Muscle of arm (tissue), 1 donor: ENCODE measurements at regions not wholly inside any gene's neighbourhood (a gene's known extent, or its start where the extent isn't known, plus 50 kb on each side); places are given as distances from the start of the nearest gene placed in this dataset.

Experiments used
- DNase-seq: peaks from one replicate; pipeline ENCODE4 v3.0.0-alpha.2; 2013

DNA sequence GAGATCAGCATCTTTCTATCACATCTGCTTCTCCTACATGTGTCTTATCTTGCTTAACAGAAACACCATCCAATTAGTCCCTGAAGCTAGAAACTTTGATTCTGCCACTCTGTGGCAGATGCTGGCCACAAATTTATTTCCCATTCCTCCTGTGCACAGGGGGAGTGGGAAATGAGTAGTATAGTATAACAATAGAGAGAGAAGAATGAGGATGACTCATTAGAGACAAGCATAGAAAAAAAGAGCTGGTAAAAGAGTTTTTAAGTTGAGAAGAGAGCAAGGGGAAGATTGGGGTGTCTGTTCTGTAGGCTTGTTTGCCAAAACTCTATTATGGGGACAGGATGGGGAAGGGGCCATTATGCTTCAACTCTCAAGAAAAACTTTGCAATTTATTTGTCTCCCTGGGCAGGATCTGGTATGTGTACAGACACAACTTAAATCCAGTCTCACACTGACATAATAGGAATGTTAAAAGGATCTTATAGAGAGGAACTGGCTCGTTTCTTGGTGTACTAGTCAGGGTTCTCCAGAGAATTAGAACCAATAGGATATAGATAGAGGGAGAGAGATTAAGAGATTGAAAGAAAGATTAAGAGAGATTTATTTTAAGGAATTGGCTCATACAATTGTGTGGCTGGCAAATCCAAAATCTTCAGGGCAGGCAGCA, 142.6 kb upstream of the CPSF6 start:
- DNase-seq = no peak

DNA sequence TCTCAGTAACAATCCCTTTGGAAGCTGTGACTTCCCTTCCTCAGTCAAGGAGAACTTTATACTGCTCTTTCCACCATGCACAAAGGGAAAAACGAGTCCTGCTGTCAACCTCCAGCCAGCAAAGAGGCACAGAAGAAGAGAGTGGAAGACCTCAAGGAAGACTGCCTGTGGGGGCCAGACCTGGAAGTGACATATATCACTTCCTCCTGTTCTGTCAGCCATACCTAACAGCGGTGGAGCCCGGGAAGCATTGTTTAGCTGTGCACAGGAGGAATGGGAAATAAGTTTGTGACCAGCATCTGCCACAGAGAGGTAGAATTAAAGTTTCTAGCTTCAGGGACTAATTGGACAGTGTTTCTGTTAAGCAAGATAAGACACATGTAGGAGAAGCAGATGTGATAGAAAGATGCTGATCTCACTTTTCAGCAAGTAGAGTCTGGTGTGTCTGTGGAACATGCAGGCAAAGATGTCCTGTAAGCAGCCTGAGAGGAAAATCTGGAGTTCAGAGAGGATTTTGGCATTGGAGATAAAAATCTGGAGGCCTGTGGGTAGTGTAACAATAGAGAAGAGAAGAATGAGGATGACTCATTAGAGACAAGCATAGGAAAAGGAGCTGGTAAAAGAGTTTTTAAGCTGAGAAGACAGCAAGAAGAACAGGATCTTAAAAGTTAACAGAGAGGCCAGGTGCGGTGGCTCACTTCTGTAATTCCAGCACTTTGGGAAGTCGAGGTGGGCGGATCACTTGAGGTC, 141.6 kb upstream of the CPSF6 start:
- no peak for DNase-seq

DNA sequence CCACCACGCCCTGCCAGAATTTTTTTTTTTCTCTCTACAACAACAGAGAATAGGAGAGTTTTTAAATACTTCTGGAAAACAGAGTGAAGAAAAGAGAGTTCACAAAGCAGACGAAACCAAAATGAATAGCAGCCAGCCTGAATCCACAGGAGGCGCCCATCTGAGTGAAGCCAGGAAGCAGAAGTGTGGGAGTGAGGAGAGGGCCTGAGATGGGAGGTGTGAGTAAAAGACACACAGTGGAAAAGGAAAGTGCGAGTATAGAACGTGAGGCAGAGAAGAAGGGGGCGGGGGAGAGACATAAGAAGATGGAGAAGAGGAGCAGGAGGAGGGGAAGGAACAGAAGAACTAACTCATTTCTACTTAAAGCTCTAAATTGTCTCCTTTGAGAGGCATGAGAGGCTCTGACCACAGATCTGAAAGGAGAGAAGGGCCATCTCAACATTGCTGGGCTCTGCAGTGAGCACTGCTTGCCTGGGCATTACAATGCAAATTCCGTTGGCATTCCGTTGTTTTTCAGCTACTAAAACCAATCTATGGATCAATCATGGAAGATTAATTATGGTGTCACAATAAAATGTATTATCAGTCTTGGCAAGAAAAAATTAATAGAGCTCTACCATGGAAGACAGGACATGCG, 140.1 kb upstream of the CPSF6 start:
- no peak for DNase-seq

DNA sequence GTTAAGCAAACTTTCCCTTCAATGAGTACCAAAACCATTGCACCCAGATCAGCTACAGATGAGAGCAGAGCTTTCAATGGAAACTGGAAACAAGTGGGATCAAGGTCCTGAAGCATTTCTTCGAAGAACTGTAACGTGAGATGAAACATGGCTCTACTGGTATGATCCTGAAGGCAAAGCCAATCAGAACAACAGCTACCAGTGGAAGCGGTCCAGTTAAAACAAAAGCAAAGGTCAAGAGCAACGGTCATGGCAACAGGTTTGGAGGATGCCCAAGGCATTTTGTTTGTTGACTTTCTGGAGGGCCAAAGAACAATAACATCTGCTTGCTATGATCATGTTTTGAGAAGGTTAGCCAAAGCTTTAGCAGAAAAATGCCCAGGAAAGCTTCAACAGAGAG, 137.9 kb upstream of the CPSF6 start:
- no peak for DNase-seq

DNA sequence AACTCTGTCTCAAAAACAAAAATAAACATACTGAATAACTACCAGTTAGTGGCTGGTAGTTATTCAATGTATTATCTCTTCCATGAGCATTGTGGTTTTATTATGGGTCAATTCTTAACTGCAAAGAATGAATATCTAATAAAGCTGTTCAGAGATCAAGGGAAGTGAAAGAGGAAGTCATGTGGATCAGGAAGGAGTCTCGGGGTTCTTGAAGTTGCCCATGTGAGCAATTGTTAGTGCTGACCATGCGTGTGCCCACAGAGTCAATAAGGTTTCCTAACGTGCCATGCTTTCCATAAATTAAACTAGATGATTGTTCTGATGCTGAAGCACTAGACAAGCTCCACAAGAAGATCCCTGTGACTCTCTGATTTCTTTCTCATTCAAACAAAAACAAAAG, 136.5 kb upstream of the CPSF6 start:
- DNase-seq = no peak

DNA sequence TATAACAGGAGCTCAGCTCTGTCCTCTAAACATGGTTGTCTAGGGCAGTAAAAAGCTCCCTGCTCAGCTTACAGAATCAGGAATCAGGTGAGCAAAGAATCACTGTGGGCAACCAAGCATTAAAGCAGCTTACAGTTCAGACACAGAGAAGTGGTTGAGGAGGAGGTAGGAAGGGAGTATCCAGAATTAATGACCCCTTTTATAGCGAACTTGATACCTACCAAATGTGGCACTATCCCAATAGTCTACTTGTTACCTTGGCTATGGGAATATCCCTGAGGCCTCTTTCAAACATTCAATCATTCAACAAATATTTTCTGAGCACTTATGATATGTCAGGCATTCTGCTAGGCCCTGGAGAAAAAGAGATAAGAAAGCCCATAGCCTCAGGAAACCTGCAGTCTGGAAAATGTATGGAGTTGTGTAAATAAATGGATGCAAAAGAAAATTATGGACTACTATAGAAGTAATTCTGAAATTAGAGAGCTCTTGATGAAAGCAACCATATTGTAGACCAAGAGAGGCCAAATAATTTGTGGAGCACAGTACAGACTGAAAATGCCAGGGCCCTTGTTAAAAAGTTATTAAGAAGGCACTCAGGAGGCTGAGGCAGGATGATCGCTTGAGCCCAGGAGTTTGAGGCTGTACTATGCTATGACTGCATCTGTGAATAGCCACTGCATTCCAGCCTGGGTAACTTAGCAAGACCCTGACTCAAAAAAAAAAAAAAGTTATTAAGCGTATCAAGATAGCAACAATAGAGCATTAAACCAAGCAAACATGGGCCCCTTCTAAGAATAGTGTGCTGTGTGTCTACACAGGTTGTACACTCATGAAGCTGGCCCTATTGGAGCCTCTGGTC, 134.0 kb upstream of the CPSF6 start:
- DNase-seq = no peak

DNA sequence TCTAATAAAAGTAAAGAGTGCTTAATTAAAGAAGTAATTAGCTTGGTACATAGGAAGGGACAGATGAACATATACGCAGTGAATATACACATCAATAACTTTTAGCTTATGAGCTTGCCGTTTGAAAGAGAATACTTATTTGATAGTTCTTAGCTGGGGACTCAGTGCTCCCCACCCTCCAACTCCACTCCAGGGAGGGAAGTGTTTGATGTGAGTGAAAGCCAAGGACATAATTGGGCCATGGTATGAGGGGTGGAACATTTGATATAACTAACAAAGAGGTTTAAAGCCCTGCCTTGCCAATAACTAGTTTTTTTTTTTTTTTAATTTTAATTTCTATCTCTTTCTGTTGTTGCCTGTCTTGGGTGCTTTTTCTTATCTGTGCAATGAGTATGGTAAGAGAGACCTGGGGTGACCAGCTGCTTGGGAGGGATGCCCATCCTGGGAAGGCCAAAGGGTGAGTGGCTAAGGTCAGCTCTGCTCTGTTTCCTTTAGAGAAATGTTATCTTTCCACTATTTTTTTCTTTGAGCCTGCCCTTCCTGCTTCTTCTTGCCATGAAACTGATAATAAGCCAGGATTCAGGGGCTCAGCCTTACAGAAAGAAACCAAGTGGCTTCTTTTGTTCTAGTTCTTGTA, 132.8 kb upstream of the CPSF6 start:
- no peak for DNase-seq

DNA sequence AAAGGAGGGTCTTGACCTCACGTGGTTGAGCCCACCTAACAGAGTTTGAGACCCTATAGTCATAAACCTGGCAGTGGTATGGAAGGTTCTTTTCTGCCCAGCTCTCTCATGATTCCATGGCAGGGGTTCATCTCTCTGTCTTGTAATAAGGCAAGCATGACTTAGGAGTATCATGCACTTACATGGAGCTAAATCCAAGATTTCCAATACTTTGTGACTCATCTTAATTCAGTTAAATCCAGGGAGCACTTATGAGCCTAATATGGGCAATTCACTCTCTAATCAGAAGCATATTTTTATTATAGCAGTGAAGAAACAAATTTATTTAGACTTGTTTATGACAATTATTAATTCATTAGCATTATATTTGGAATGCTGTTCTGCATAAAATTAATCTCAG, 131.8 kb upstream of the CPSF6 start:
- no peak for DNase-seq

DNA sequence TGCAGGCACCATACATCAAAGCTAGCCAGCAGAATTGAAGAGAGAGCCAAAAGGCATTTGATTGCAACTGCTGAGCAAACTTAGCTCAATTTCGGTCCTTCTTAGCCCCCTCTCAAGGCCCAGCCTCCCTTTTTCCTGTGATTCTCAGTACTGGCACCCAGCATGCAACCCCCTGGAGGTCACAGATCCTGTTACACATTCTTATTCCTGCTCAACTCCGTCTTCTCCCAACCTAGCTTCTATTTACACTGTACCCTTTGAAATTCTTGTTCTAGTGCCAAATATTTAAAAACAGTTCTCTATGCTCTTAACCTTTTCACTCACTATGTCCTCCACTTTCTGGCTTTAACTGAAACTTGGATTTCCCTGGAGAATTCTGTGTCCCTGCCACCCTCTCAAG, 131.3 kb upstream of the CPSF6 start:
- DNase-seq = no peak

DNA sequence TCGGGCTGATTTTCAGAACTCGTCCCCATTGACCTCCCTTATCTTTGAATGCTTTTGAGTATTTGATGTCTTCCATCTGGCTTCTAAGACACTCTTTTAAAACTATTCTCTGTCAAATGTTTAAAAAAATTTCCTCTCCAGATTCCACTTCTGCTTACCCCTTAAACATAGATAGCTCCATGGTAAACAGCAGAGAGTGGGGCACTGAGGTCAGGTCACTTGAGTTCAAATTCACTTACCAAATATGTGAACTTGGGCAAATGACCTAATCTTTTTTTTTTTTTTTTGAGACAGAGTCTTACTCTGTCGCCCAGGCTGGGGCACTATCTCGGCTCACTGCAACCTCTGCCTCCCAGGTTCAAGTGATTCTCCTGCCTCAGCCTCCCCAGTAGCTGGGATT, 126.8 kb upstream of the CPSF6 start:
- no peak for DNase-seq

DNA sequence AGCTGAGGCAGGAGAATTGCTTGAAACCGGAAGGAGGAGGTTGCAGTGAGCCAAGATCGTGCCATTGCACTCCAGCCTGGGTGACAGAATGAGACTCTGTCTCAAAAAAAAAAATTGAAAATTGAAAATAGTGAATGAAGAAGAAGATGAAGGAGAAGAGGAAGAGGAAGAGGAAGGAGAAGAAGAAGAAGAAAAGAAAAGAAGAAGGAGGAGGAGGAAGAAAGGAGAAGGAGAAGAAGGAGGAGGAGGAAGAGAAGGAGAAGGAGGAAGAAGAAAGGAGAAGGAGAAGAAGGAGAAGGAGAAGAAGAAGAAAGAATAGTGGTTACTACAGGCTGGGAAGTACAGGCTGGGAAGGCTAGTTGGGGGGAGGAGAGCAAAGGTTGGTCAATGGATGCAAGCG, 124.3 kb upstream of the CPSF6 start:
- no peak for DNase-seq

DNA sequence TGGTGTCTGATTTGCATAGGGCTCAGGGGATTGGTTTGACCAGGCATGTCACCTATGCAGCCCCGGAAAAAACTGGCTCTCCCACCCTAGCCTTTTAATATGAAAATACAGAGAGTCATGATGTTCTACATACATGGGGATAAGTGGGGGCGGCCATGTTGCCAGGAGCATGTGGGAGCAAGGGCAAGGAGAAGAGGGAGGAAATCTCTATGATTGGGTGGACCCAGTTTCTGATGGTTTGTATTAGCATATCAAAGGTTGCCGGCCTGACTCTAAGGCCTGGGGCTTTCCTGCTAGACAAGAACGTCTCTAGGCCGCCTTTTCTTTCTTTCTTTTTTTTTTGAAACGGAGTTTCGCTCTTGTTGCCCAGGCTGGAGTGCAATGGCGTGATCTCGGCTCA, 123.4 kb upstream of the CPSF6 start:
- no peak for DNase-seq

DNA sequence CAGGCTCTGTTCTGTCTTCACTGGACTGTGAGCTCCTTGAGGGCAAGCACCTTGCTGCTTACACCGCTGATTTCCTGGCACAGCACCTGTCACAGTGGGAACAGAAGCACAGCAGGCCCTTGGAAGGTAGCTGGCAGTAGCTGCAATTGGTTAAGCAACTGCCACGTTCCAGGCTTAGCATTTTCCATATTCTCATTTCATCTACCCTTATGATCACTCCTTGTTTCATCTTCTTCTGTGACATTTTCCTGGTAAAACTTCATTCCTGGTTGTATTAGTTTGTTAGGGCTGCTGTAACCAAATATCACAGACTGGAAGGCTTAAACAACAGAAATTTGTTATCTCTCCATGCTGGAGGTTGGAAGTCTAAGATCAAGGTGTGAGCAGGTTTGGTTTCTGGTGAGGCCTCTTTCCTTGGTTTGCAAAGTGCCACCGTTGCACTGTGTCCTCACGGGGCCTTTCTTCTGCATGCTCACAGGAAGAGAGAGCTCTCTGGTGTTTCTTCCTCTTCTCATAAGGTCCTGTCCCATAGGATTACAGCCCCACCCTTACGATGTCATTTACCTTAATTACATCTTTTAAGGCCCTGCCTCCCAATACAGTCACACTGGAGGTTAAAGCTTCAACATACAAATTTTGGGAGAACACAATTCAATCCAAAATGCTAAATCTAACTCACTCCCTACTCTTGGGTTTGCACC, 121.7 kb upstream of the CPSF6 start:
- no peak for DNase-seq

DNA sequence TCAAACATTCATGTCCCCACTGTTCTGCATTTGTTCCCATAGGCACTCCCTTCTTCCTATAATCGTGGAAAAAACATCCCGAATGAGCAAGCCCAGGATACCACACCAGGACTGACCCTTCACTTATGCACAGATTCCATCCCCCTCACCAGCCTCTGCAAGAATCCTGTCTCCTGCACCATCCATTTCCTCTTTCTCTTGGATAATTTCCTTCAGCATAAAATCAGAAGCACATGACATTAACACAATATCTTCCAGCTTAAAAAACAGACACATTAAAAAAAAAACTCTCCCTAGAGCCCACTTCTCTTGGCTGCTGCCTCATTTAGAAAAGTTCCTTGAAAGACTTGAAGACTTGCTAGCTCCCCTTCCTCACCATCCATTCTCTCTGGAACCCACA, 120.9 kb upstream of the CPSF6 start:
- DNase-seq = no peak

DNA sequence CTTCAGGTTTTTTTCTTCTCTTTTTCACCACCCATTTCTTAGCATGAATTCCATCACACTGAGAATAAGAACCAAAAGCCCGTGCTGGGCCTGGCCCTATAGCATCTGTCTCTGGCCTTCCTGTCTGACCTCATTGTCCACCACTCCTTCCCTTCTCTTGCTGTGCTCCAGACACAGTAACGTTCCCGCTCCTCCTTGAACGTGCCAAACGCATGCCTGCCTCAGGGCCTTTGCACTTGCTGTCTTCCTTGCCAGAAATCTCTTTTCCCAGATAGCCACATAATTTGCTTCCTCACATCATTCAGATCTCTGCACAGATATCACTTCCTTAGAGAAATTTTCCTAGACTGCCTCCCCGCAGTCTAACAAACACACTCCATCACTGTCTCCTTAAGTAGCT, 119.6 kb upstream of the CPSF6 start:
- no peak for DNase-seq

DNA sequence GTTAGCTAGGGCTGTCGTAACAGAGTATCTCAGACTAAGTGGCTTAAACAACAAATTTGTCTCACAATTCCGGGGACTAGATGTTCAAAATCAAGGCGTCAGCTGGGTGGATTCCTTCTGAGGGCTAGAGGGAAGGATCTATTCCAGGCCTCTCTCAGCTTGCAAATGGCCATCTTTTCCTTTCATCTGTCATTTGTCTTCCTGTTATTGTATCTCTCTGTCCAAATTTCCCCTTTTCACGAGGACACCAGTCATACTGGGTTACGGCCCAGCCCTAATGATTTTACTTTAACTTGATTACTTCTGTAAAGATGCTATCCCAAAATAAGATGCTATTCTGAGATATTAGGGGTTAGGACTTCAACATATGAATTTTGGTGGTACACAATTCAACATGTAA, 119.0 kb upstream of the CPSF6 start:
- DNase-seq = no peak

DNA sequence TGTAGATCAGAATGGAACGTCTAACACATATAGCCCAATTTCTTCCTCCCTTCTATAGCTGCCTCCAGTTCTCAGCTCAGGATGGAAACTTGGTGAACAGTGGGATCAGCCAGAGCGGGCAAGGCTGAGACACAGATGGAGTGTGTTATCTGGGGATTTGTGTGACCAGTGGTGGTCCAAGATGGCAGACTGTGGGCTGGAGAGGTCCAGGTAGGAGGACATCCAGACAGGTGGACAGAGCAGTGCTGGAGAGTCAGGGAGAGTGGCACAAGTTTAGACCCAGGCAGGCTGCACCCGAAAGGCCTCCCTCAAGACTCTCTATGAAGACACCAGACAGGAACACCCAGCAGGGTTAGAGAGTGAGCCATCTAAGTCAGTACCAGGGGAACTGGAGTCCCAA, 116.1 kb upstream of the CPSF6 start:
- DNase-seq = no peak

DNA sequence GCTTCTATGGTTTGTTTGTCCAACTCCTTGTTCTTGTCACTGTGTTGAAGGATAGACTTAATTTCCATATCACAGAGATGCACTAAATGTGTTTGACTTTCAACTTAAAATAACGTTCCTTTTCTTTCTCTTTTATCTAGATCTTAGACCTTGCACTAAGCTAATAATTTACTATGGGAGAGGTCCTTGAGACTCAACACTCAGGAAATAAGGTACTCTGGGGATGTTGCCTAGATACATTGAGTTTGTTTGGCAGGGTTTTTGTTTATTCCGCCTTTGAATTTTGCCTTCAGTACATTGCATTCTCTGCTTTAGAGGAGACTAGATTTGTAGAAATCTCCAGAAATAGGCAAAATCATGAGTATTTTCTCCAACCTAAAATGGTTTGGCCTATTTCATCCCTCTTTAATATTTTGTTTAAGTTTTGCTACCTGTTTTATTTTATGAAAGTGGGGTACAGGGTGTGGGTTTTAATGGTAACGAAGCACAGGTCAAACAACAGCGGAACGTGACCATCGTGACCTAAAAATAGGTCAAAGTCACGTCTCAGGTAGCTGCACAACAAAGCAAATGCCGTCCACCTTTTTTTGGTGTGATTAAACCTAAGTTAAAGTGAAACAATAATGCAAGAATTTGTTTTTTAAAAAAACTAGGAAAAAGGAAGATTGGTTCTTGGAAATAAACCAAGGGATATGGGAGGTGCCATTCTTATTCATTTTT, 115.3 kb upstream of the CPSF6 start:
- DNase-seq = peak; percentile 23

DNA sequence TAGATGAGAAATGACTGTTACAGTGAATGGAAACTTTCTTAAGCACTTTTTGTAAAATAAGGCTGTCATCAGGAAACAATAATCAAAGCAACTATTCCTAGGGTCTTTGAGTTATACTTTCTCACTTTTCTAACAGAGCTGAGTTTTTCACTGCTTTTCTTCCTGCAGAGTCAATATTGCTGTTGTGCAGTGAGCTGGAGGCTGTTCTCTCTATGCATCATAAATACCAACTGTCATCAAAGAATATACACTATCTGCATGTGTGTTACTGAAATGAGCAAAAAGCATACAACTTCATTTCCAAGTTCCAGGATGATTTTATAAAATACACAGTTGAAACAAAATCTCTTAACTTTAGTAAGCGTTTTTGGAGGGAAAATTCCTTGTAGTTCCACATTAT, 110.4 kb upstream of the CPSF6 start:
- DNase-seq = no peak

DNA sequence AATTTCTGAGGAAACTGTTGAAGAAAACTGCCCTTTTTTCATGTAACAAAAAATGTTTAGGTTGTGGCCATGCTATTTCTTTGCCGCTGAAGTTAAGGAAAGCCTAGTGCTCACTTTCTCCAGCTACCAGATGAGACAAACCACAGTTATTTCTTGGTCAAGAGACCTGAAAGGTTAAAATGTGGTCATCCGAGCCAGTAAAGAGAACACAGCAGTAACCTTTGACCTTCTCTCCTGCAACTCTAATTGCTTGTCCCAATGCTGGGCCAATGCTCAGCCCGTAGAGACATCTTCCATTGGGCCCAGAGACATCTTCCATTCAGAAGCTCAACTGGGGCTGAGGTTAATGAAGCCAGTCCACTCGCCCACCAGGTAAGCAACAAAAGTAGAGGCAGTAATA, 109.8 kb upstream of the CPSF6 start:
- DNase-seq = no peak

DNA sequence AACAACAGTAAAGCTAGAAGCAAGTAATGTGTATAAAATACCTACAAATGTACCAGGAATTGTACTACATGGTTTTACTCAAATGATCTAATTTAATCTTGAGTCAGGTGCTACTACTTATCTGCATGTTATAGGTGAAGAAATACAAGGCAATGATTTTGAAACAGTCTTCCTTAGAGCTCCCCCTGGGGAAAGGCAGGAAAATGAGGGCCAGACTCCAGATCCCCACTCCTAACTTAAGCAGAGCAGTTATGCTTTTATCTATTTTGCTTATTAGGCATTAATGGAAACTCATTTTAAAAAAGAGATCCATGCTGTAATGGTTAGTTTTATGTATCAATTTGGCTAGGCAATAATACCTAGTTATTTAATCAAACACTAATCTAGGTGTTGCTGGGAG, 109.3 kb upstream of the CPSF6 start:
- DNase-seq = no peak
